OCI-LY3 (cell line): ENCODE measurements at regions not wholly inside any gene's neighbourhood (a gene's known extent, or its start where the extent isn't known, plus 50 kb on each side); places are given as distances from the start of the nearest gene placed in this dataset.

Experiments
- CTCF ChIP-seq: fragments of 200-600, 300-600 bp; sonication (generic); IDR thresholded peaks from 2 replicates; pipeline ENCODE4 v1.5.1; 2014; ENCODE audit warnings: antibody characterized with exemption, low read length, low read depth
- EZH2phosphoT487 ChIP-seq: fragments of 200-600 bp; shearing (Covaris generic); IDR thresholded peaks from 2 replicates; pipeline ENCODE4 v1.6.1; 2018; ENCODE audit warnings: antibody characterized with exemption, mixed run types, low read depth

- TF ChIP-seq CTCF (no peak), EZH2phosphoT487 (no peak)
These were observed 348.9 kb downstream of the UQCRFS1 start for GRCh38 chr19:28864024-28864503.
